Stomach (tissue), 4 donors: ENCODE measurements at regions not wholly inside any gene's neighbourhood (a gene's known extent, or its start where the extent isn't known, plus 50 kb on each side); places are given as distances from the start of the nearest gene placed in this dataset.

Experiments used
- CTCF ChIP-seq, 7 experiments: fragments of 450-650 bp in 4 of 7; fragments of 200-600 bp in 3 of 7; sonication (generic) in 3 of 7; IDR thresholded peaks; one replicate each; pipeline ENCODE4 v1.5.1; 2016 to 2019; ENCODE audit warnings: antibody characterized with exemption in 7 of 7, control low read depth in 2 of 7, mild to moderate bottlenecking in 1 of 7
- EP300 ChIP-seq: sonication (generic); formaldehyde crosslinking; IDR thresholded peaks from one replicate; pipeline ENCODE4 v1.6.1; 2017; ENCODE audit warnings: antibody characterized with exemption
- POLR2A ChIP-seq, 4 donors: fragments of 450-650 bp; IDR thresholded peaks; one replicate each; pipeline ENCODE4 v1.6.1; 2016; ENCODE audit warnings: antibody characterized with exemption in 4 of 4, control low read depth in 2 of 4, mild to moderate bottlenecking in 1 of 4, moderate library complexity in 1 of 4
- POLR2AphosphoS5 ChIP-seq, 3 donors: sonication (generic); formaldehyde crosslinking; IDR thresholded peaks; one replicate each; pipeline ENCODE4 v1.6.1; 2016; ENCODE audit warnings: antibody characterized with exemption in 3 of 3

DNA sequence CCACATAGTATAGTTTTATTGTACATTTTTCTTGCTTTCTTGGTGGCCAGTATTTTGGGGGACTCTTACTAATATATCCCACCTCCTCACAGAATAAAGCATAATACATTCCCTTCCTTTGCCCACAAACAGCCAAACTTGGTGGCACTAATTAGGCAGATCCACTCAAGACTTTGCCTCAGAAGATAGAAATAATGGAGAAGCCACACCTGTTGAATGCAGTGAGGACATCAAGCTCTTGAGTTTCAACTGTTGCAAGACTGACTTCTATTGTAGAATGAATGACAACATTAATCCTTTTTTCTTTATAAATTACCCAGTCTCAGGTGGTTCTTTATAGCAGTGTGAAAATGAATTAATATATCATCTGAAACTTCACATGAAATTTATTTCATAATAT lies 1183.6 kb upstream of the ATXN8OS start:
- TF ChIP-seq CTCF (IDR thresholded peaks at IDR 0.05) (no peak), POLR2AphosphoS5 (IDR thresholded peaks at IDR 0.05) (no peak), POLR2A (IDR thresholded peaks at IDR 0.05) (no peak), EP300 (no peak)
